ENCODE measurements at regions not wholly inside any gene's neighbourhood (a gene's known extent, or its start where the extent isn't known, plus 50 kb on each side); places are given as distances from the start of the nearest gene placed in this dataset.

- no peaks in the 10 kb centered on the region for H3K36me3 ChIP-seq (ENCODE audit: control insufficient read depth in 2 of 2, extremely low read depth in 1 of 2, insufficient read depth in 2 of 2, low read length in 2 of 2)
- no peak overlapping the region for H2AFZ ChIP-seq (ENCODE audit: low read depth, low read length)
- FAIRE-seq (no peak), DNase-seq (ENCODE audit: low read depth, low spot score) (no peak)
- H3K27me3 ChIP-seq (ENCODE audit: control insufficient read depth in 2 of 2, insufficient read depth in 2 of 2, low read length in 2 of 2): no peaks in the 10 kb centered on the region
- no peak overlapping the region for H3K9ac ChIP-seq (replicated peaks; ENCODE audit: extremely low read depth, insufficient read depth, low read length)
- BruUV-seq (replicated peaks): no TSS peak
- CTCF ChIA-PET: no interaction called here
- H3K4me2 ChIP-seq (ENCODE audit: insufficient read depth, low read length): no peak overlapping the region
- TF ChIP-seq POLR2AphosphoS5 (IDR thresholded peaks at IDR 0.05; ENCODE audit: insufficient read depth, low read depth, low read length): no peak
- no peak for TF ChIP-seq CTCF (IDR thresholded peaks at IDR 0.05; ENCODE audit: extremely low read depth in 1 of 2, insufficient read depth in 1 of 2, low read depth in 1 of 2, low read length in 2 of 2)
- TF ChIP-seq MYC (IDR thresholded peaks at IDR 0.05; ENCODE audit: low read depth, low read length): no peak
- TF ChIP-seq EZH2 (IDR thresholded peaks at IDR 0.05; ENCODE audit: borderline replicate concordance, low read depth, low read length, severe bottlenecking): no peak
- TF ChIP-seq GATA2 (IDR thresholded peaks at IDR 0.05; ENCODE audit: insufficient read depth, insufficient read length, low read depth, low read length): no peak
- TF ChIP-seq JUN (IDR thresholded peaks at IDR 0.05; ENCODE audit: borderline replicate concordance, insufficient read depth, insufficient read length, low read depth): no peak
- no peak for TF ChIP-seq FOS (IDR thresholded peaks at IDR 0.05; ENCODE audit: borderline replicate concordance, insufficient read depth, low read length)
- no peak for TF ChIP-seq POLR2A (IDR thresholded peaks at IDR 0.05; ENCODE audit: low read depth, low read length)
- no peak for TF ChIP-seq MAX (IDR thresholded peaks at IDR 0.05; ENCODE audit: insufficient read depth, insufficient read length)
- H4K20me1 ChIP-seq (replicated peaks; ENCODE audit: control insufficient read depth, extremely low read depth, insufficient read depth, low read length): no peaks in the 10 kb centered on the region
- no peaks in the 10 kb centered on the region for H3K9me1 ChIP-seq (replicated peaks; ENCODE audit: control insufficient read depth, extremely low read depth, insufficient read depth, low read length)
- H3K27ac ChIP-seq (ENCODE audit: insufficient read depth, low read depth, low read length): no peak overlapping the region
- intact Hi-C loops (cut with micrococcal nuclease) (no loop called here), dilution Hi-C loops (cut with MboI; ENCODE audit: extremely low pct_ligation_motif_present, low sequenced_read_pairs) (no loop called here)
- no peak overlapping the region for H3K4me3 ChIP-seq (replicated peaks in 1 of 3; ENCODE audit: insufficient read depth in 1 of 3, low read depth in 1 of 3, low read length in 3 of 3)
- POLR2A ChIA-PET: no interaction called here
- H3K79me2 ChIP-seq (ENCODE audit: control insufficient read depth, insufficient read depth, low read length): no peaks in the 10 kb centered on the region
- H3K9me3 ChIP-seq (replicated peaks; ENCODE audit: control insufficient read depth, insufficient read depth, low read length): no peaks in the 10 kb centered on the region
- H3K4me1 ChIP-seq (ENCODE audit: control insufficient read depth, extremely low read depth, insufficient read depth, low read length): no peaks in the 10 kb centered on the region
Observed at GRCh38 chr6:113680301-113680700, 176.8 kb upstream of the MARCKS start.

Measured in endothelial cell of umbilical vein (primary cell).